ENCODE measurements at regions not wholly inside any gene's neighbourhood (a gene's known extent, or its start where the extent isn't known, plus 50 kb on each side); places are given as distances from the start of the nearest gene placed in this dataset.

- TF ChIP-seq POU5F1 (IDR thresholded peaks at IDR 0.05; ENCODE audit: low read depth, low read length) = no peak
- TF ChIP-seq TEAD4 (IDR thresholded peaks at IDR 0.05; ENCODE audit: low read depth, low read length) = no peak
- TF ChIP-seq RFX5 (IDR thresholded peaks at IDR 0.05; ENCODE audit: borderline replicate concordance, low read depth, low read length) = no peak
- TF ChIP-seq KDM4A (IDR thresholded peaks at IDR 0.05; ENCODE audit: low read depth, low read length, severe bottlenecking) = no peak
- no peak for TF ChIP-seq CHD1 (IDR thresholded peaks at IDR 0.05; ENCODE audit: low read depth, low read length)
- TF ChIP-seq FOSL1 (IDR thresholded peaks at IDR 0.05; ENCODE audit: insufficient read depth, low read depth, low read length) = no peak
- no peak for TF ChIP-seq SP4 (IDR thresholded peaks at IDR 0.05; ENCODE audit: low read length)
- no peak for TF ChIP-seq EP300 (IDR thresholded peaks at IDR 0.05; ENCODE audit: borderline replicate concordance in 1 of 2, low read depth in 2 of 2, low read length in 2 of 2)
Observed at GRCh38 chr1:58919959-58920321, 136.1 kb upstream of the JUN start (continued).

Measured in H1 (cell line).